Vagina (tissue), 2 donors: ENCODE measurements at regions not wholly inside any gene's neighbourhood (a gene's known extent, or its start where the extent isn't known, plus 50 kb on each side); places are given as distances from the start of the nearest gene placed in this dataset.

Experiments
- POLR2A ChIP-seq, 2 donors: fragments of 450-650 bp; IDR thresholded peaks; one replicate each; pipeline ENCODE4 v1.6.1; 2017; ENCODE audit warnings: antibody characterized with exemption in 2 of 2, mild to moderate bottlenecking in 2 of 2, moderate library complexity in 2 of 2
- TF ChIP-seq, protein P1 (sequence below), 3 experiments: fragments of 450-650 bp in 2 of 3; fragments of 200-600 bp in 1 of 3; sonication (generic) in 1 of 3; IDR thresholded peaks; one replicate each; pipeline ENCODE4 v1.5.1; 2017 to 2019; ENCODE audit warnings: antibody characterized with exemption in 3 of 3, mild to moderate bottlenecking in 2 of 3, moderate library complexity in 2 of 3

DNA sequence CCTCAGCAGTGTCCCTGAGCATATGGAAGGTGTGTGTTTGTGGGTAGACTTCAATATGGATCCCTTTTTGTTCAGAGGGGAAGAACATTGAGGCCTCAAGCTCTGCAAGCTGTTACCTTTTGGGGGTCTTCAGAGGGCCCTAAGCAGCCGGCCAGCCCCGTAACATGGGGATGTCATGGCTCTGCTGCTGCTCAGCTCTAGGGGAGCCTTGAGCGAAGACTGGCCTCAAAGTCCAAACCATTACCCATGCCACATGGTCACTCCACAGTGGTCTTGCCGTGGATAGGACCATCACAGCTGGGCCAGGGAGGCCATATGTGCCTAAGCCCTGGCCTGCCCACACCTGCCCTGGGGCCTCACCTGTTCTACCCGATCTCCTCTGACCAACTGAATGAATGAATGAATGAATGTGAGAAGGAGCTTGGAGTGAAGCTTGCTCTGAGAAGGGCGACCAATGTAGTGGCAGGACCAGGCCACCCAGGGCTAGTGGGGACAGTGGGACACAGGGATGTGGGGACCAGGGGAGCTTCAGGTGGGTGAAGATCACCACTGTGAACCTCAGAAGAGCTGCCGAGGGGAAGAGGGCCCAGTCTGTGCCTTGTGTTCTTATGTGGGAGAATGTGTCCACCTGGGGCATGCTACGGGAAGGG, 754.6 kb downstream of the BRD1 start:
- TF ChIP-seq, protein P1, sequence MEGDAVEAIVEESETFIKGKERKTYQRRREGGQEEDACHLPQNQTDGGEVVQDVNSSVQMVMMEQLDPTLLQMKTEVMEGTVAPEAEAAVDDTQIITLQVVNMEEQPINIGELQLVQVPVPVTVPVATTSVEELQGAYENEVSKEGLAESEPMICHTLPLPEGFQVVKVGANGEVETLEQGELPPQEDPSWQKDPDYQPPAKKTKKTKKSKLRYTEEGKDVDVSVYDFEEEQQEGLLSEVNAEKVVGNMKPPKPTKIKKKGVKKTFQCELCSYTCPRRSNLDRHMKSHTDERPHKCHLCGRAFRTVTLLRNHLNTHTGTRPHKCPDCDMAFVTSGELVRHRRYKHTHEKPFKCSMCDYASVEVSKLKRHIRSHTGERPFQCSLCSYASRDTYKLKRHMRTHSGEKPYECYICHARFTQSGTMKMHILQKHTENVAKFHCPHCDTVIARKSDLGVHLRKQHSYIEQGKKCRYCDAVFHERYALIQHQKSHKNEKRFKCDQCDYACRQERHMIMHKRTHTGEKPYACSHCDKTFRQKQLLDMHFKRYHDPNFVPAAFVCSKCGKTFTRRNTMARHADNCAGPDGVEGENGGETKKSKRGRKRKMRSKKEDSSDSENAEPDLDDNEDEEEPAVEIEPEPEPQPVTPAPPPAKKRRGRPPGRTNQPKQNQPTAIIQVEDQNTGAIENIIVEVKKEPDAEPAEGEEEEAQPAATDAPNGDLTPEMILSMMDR (IDR thresholded peaks at IDR 0.05), result no peak
- no peak for TF ChIP-seq POLR2A (IDR thresholded peaks at IDR 0.05)
